ENCODE measurements at regions not wholly inside any gene's neighbourhood (a gene's known extent, or its start where the extent isn't known, plus 50 kb on each side); places are given as distances from the start of the nearest gene placed in this dataset.

DNA sequence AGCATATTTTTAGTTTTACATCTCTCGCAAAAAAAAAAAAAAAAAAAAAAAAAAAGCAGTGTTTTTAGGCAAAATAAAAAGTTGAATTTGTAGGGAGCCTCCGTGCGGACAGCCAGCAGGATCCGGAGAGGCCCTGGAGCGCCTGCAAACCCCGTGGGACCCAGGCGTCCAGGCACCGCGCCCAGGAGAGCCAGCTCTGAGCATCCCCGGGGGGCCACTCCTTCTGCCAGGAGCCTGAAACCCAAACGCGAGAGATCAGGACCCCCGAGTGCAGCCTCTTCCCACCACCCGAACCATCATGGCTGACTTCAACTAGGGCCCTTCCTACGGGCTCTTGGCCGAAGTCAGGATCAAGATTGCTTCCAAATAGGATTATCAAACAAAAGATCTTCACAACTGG is 54.1 kb upstream of the LY86 start:
- TF ChIP-seq TAF1 (conservative IDR thresholded peaks at IDR 0.05) (no peak), RXRA (IDR thresholded peaks at IDR 0.05) (no peak)
- TF ChIP-seq, protein P1, sequence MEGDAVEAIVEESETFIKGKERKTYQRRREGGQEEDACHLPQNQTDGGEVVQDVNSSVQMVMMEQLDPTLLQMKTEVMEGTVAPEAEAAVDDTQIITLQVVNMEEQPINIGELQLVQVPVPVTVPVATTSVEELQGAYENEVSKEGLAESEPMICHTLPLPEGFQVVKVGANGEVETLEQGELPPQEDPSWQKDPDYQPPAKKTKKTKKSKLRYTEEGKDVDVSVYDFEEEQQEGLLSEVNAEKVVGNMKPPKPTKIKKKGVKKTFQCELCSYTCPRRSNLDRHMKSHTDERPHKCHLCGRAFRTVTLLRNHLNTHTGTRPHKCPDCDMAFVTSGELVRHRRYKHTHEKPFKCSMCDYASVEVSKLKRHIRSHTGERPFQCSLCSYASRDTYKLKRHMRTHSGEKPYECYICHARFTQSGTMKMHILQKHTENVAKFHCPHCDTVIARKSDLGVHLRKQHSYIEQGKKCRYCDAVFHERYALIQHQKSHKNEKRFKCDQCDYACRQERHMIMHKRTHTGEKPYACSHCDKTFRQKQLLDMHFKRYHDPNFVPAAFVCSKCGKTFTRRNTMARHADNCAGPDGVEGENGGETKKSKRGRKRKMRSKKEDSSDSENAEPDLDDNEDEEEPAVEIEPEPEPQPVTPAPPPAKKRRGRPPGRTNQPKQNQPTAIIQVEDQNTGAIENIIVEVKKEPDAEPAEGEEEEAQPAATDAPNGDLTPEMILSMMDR (IDR thresholded peaks at IDR 0.05; ENCODE audit: low read depth, low read length, missing input control), result no peak

Measured in liver (tissue), 3 donors.